ENCODE measurements at regions not wholly inside any gene's neighbourhood (a gene's known extent, or its start where the extent isn't known, plus 50 kb on each side); places are given as distances from the start of the nearest gene placed in this dataset.

DNA sequence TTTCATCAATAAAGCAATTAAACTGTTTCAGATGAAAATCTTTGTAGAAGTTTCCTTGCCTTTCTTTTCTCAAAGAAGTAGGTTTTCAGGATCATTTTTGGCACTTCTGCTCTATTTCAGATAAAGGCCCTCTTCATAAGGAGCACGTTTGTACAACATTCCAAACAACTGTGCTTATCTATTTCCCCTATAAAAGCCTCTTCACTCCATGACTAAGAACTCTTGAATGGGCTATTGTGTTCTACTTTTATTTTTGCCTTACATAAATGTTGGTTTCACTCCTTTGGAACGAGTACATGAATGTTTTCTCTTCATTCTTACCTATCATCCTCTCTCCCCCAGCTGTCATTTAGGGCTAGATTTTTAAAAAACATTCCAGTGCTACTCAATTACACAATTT lies 288.0 kb upstream of the PPP1R2C start:
- Histone ChIP-seq H3K27ac (ENCODE audit: insufficient read depth, low read length) (no peak overlapping the region), H3K4me1 (ENCODE audit: control insufficient read depth, extremely low read depth, insufficient read depth, low read length) (no peaks in the 10 kb centered on the region), H3K79me2 (ENCODE audit: control insufficient read depth, insufficient read depth, low read length) (no peaks in the 10 kb centered on the region), H3K9ac (ENCODE audit: insufficient read depth, low read length) (no peak overlapping the region), H3K4me2 (ENCODE audit: extremely low read depth, insufficient read depth, low read length) (no peak overlapping the region), H3K9me3 (ENCODE audit: control insufficient read depth, insufficient read depth, low read depth, low read length) (no peaks in the 10 kb centered on the region), H3K4me3 (replicated peaks in 1 of 4; ENCODE audit: control extremely low read depth in 1 of 4, insufficient read depth in 1 of 4, low read depth in 3 of 4, low read length in 4 of 4) (no peak overlapping the region), H3K27me3 (ENCODE audit: control insufficient read depth, insufficient read depth, low read length) (no peaks in the 10 kb centered on the region), H3K36me3 (ENCODE audit: control insufficient read depth, insufficient read depth, low read length) (no peaks in the 10 kb centered on the region), H2AFZ (ENCODE audit: low read length) (no peak overlapping the region), H4K20me1 (ENCODE audit: control insufficient read depth, extremely low read depth, insufficient read depth, low read length) (no peaks in the 10 kb centered on the region)
- TF ChIP-seq EZH2 (IDR thresholded peaks at IDR 0.05; ENCODE audit: low read length, missing control alignments), result no peak
- TF ChIP-seq, protein P1, sequence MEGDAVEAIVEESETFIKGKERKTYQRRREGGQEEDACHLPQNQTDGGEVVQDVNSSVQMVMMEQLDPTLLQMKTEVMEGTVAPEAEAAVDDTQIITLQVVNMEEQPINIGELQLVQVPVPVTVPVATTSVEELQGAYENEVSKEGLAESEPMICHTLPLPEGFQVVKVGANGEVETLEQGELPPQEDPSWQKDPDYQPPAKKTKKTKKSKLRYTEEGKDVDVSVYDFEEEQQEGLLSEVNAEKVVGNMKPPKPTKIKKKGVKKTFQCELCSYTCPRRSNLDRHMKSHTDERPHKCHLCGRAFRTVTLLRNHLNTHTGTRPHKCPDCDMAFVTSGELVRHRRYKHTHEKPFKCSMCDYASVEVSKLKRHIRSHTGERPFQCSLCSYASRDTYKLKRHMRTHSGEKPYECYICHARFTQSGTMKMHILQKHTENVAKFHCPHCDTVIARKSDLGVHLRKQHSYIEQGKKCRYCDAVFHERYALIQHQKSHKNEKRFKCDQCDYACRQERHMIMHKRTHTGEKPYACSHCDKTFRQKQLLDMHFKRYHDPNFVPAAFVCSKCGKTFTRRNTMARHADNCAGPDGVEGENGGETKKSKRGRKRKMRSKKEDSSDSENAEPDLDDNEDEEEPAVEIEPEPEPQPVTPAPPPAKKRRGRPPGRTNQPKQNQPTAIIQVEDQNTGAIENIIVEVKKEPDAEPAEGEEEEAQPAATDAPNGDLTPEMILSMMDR (conservative IDR thresholded peaks at IDR 0.05 in 1 of 2, IDR thresholded peaks at IDR 0.05 in 1 of 2; ENCODE audit: low read depth in 1 of 2, low read length in 2 of 2), result no peak
- no peak for DNase-seq (ENCODE audit: low read depth in 2 of 2)

DNA sequence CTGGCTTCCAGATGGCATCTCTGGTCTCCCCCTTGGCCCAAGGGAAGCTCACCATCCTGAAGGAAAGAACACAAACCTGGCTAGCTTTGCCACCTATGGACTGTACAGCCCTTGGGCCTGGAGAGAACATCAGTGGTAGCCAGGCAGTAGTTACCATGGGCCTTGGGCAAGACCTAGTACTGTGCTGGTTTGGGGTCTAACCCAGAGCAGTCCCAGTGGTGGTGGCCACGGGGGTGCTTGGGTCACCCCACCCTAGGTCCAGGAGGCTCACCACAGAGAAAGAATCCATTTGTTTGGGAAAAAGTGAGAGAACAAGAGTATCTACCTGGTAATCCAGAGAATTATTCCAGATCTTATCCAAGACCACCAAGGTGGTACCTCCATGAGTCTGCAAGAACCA lies 290.7 kb upstream of the PPP1R2C start:
- Histone ChIP-seq H3K79me2 (ENCODE audit: control insufficient read depth, insufficient read depth, low read length) (no peaks in the 10 kb centered on the region), H3K9ac (ENCODE audit: insufficient read depth, low read length) (no peak overlapping the region), H3K4me1 (ENCODE audit: control insufficient read depth, extremely low read depth, insufficient read depth, low read length) (no peaks in the 10 kb centered on the region), H2AFZ (ENCODE audit: low read length) (no peak overlapping the region), H3K27ac (ENCODE audit: insufficient read depth, low read length) (no peak overlapping the region), H3K9me3 (ENCODE audit: control insufficient read depth, insufficient read depth, low read depth, low read length) (no peaks in the 10 kb centered on the region), H3K4me2 (ENCODE audit: extremely low read depth, insufficient read depth, low read length) (no peak overlapping the region), H3K36me3 (ENCODE audit: control insufficient read depth, insufficient read depth, low read length) (no peaks in the 10 kb centered on the region), H3K27me3 (ENCODE audit: control insufficient read depth, insufficient read depth, low read length) (no peaks in the 10 kb centered on the region), H4K20me1 (ENCODE audit: control insufficient read depth, extremely low read depth, insufficient read depth, low read length) (no peaks in the 10 kb centered on the region), H3K4me3 (replicated peaks in 1 of 4; ENCODE audit: control extremely low read depth in 1 of 4, insufficient read depth in 1 of 4, low read depth in 3 of 4, low read length in 4 of 4) (no peak overlapping the region)
- TF ChIP-seq EZH2 (IDR thresholded peaks at IDR 0.05; ENCODE audit: low read length, missing control alignments), result no peak
- TF ChIP-seq, protein P1 (conservative IDR thresholded peaks at IDR 0.05 in 1 of 2, IDR thresholded peaks at IDR 0.05 in 1 of 2; ENCODE audit: low read depth in 1 of 2, low read length in 2 of 2), result no peak
- no peak for DNase-seq (ENCODE audit: low read depth in 2 of 2)

DNA sequence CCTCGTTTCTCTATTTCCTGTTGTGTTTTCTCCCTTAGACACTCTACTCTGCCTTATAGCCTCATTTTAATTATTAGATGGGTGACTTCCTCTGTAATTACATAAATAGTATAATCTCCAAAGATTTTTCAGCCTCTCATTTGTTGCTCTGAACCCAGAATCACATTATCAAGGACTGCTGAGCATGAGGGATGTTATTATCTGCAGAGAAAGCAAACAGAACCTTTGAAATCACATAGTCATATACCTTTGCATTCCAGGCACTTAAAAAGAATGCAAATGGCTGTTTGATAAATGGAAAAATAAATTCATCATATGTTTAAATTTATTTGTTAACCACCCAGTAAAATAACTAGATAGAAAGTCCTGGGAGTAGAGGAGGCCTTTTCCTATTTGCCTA lies 305.1 kb upstream of the PPP1R2C start:
- Histone ChIP-seq H3K9ac (ENCODE audit: insufficient read depth, low read length) (no peak overlapping the region), H3K27ac (ENCODE audit: insufficient read depth, low read length) (no peak overlapping the region), H3K4me3 (replicated peaks in 1 of 4; ENCODE audit: control extremely low read depth in 1 of 4, insufficient read depth in 1 of 4, low read depth in 3 of 4, low read length in 4 of 4) (no peak overlapping the region), H3K27me3 (ENCODE audit: control insufficient read depth, insufficient read depth, low read length) (no peaks in the 10 kb centered on the region), H3K9me3 (ENCODE audit: control insufficient read depth, insufficient read depth, low read depth, low read length) (no peaks in the 10 kb centered on the region), H3K79me2 (ENCODE audit: control insufficient read depth, insufficient read depth, low read length) (no peaks in the 10 kb centered on the region), H3K4me1 (ENCODE audit: control insufficient read depth, extremely low read depth, insufficient read depth, low read length) (no peaks in the 10 kb centered on the region), H4K20me1 (ENCODE audit: control insufficient read depth, extremely low read depth, insufficient read depth, low read length) (no peaks in the 10 kb centered on the region), H3K4me2 (ENCODE audit: extremely low read depth, insufficient read depth, low read length) (no peak overlapping the region), H2AFZ (ENCODE audit: low read length) (no peak overlapping the region), H3K36me3 (ENCODE audit: control insufficient read depth, insufficient read depth, low read length) (no peaks in the 10 kb centered on the region)
- DNase-seq (ENCODE audit: low read depth in 2 of 2), result no peak
- no peak for TF ChIP-seq EZH2 (IDR thresholded peaks at IDR 0.05; ENCODE audit: low read length, missing control alignments)
- TF ChIP-seq, protein P1 (conservative IDR thresholded peaks at IDR 0.05 in 1 of 2, IDR thresholded peaks at IDR 0.05 in 1 of 2; ENCODE audit: low read depth in 1 of 2, low read length in 2 of 2), result no peak
